ENCODE measurements at regions not wholly inside any gene's neighbourhood (a gene's known extent, or its start where the extent isn't known, plus 50 kb on each side); places are given as distances from the start of the nearest gene placed in this dataset.

DNA sequence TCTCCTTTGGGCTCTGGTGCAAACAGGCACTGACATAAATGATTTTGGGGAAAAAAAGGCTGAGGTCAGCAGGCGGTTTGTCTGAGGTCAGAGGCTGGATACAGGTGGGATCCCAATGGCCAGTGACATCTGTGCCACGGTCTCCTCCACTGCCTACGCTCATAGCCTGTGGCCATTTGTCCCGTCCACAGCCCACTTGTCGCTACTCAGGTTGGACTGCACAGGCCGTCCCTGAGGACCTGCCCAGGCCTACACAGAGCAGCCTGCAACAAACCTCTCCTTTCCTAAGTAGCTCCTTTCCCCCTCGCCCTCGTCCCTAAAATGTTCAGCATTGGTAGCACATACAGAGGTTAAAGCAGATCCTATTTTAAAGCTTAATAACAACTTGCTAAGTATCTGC lies 150.7 kb downstream of the ZBTB18 start:
- TF ChIP-seq, protein P1, sequence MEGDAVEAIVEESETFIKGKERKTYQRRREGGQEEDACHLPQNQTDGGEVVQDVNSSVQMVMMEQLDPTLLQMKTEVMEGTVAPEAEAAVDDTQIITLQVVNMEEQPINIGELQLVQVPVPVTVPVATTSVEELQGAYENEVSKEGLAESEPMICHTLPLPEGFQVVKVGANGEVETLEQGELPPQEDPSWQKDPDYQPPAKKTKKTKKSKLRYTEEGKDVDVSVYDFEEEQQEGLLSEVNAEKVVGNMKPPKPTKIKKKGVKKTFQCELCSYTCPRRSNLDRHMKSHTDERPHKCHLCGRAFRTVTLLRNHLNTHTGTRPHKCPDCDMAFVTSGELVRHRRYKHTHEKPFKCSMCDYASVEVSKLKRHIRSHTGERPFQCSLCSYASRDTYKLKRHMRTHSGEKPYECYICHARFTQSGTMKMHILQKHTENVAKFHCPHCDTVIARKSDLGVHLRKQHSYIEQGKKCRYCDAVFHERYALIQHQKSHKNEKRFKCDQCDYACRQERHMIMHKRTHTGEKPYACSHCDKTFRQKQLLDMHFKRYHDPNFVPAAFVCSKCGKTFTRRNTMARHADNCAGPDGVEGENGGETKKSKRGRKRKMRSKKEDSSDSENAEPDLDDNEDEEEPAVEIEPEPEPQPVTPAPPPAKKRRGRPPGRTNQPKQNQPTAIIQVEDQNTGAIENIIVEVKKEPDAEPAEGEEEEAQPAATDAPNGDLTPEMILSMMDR (IDR thresholded peaks at IDR 0.05) = no peak
- TF ChIP-seq POLR2A (IDR thresholded peaks at IDR 0.05) = no peak
